ENCODE measurements at regions not wholly inside any gene's neighbourhood (a gene's known extent, or its start where the extent isn't known, plus 50 kb on each side); places are given as distances from the start of the nearest gene placed in this dataset.

- Histone ChIP-seq H3K4me1 (no peaks in the 10 kb centered on the region), H3K36me3 (no peaks in the 10 kb centered on the region), H3K27me3 (no peaks in the 10 kb centered on the region), H3K4me3 (no peak overlapping the region), H3K27ac (no peak overlapping the region), H3K9me3 (no peaks in the 10 kb centered on the region)
- intact Hi-C loops (cut with DNase I; ENCODE audit: low total_unique reads) = no loop called here
- TF ChIP-seq, protein P1, sequence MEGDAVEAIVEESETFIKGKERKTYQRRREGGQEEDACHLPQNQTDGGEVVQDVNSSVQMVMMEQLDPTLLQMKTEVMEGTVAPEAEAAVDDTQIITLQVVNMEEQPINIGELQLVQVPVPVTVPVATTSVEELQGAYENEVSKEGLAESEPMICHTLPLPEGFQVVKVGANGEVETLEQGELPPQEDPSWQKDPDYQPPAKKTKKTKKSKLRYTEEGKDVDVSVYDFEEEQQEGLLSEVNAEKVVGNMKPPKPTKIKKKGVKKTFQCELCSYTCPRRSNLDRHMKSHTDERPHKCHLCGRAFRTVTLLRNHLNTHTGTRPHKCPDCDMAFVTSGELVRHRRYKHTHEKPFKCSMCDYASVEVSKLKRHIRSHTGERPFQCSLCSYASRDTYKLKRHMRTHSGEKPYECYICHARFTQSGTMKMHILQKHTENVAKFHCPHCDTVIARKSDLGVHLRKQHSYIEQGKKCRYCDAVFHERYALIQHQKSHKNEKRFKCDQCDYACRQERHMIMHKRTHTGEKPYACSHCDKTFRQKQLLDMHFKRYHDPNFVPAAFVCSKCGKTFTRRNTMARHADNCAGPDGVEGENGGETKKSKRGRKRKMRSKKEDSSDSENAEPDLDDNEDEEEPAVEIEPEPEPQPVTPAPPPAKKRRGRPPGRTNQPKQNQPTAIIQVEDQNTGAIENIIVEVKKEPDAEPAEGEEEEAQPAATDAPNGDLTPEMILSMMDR (IDR thresholded peaks at IDR 0.05) = no peak
- no peak for DNase-seq
Measured at GRCh38 chr6:87917886-87918285, 129.8 kb upstream of the SPACA1 start.

GRCh38 chr6:87916446-87916845 is 131.2 kb upstream of the SPACA1 start:
- no peaks in the 10 kb centered on the region for H3K36me3 ChIP-seq
- no peak for DNase-seq
- H3K9me3 ChIP-seq = no peaks in the 10 kb centered on the region
- H3K27me3 ChIP-seq = no peaks in the 10 kb centered on the region
- H3K4me3 ChIP-seq = no peak overlapping the region
- H3K4me1 ChIP-seq = no peaks in the 10 kb centered on the region
- intact Hi-C loops (cut with DNase I; ENCODE audit: low total_unique reads) = no loop called here
- TF ChIP-seq, protein P1 (IDR thresholded peaks at IDR 0.05) = no peak
- H3K27ac ChIP-seq = no peak overlapping the region

- H3K9me3 ChIP-seq = no peaks in the 10 kb centered on the region
- TF ChIP-seq, protein P1 (IDR thresholded peaks at IDR 0.05) = no peak
Measured at GRCh38 chr6:87914637-87915395, 132.8 kb upstream of the SPACA1 start.

DNA sequence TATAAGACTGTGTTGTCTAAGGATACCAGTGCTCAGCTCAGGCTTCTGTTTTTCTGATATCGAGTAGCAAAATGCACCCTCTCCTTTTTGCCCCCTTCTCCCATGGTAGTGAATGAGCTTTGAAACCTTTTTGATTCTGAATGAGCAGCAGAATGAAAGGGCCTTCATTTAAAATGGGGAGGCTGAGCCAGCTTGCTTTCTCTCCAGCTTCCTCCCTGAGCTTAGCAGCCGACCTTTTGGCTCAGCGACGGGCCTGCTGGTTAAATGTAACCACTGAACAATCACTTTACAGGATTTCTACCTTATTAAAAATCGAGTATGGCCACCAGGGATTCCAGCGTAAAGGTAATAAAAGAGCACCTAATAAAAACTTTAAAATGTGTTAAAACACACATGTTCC is 133.7 kb upstream of the SPACA1 start:
- H3K27ac ChIP-seq = no peak overlapping the region
- H3K9me3 ChIP-seq = no peaks in the 10 kb centered on the region
- intact Hi-C loops (cut with DNase I; ENCODE audit: low total_unique reads) = no loop called here
- TF ChIP-seq, protein P1 (IDR thresholded peaks at IDR 0.05) = no peak
- H3K27me3 ChIP-seq = no peaks in the 10 kb centered on the region
- no peak overlapping the region for H3K4me3 ChIP-seq
- H3K4me1 ChIP-seq = no peaks in the 10 kb centered on the region
- DNase-seq = no peak
- H3K36me3 ChIP-seq = no peaks in the 10 kb centered on the region

More at GRCh38 chr6:87914637-87915395, 132.8 kb upstream of the SPACA1 start:
- no peaks in the 10 kb centered on the region for H3K36me3 ChIP-seq
- no peaks in the 10 kb centered on the region for H3K27me3 ChIP-seq
- no peak overlapping the region for H3K27ac ChIP-seq
- no peaks in the 10 kb centered on the region for H3K4me1 ChIP-seq
- DNase-seq = no peak
- no peak overlapping the region for H3K4me3 ChIP-seq
- intact Hi-C loops (cut with DNase I; ENCODE audit: low total_unique reads) = no loop called here

DNA sequence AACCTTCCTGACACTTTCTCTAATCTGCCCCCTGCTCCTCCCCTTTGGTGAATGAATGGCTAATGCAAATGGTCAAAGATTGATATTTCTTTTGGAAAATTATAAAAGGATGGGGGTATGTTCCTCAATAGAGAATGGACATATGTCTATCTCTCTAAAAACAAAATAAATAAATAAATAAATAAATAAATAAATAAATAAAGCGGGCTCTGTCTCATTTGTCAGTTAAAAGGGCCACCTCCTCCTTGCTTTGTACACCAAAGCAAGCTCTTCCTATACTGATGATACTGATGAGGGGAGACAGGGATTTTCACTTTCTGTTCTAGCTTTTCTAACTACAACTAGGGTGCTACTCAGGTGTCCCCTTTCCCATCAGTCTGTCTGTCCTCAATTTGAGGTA is 135.5 kb upstream of the SPACA1 start:
- TF ChIP-seq, protein P1 (IDR thresholded peaks at IDR 0.05) = no peak
- intact Hi-C loops (cut with DNase I; ENCODE audit: low total_unique reads) = no loop called here
- H3K36me3 ChIP-seq = no peaks in the 10 kb centered on the region

More for the DNA sequence above, 135.5 kb upstream of the SPACA1 start:
- Histone ChIP-seq H3K27ac (no peak overlapping the region), H3K9me3 (no peaks in the 10 kb centered on the region), H3K4me3 (no peak overlapping the region), H3K27me3 (no peaks in the 10 kb centered on the region), H3K4me1 (no peaks in the 10 kb centered on the region)
- DNase-seq = no peak
